K562 (cell line): ENCODE measurements at regions not wholly inside any gene's neighbourhood (a gene's known extent, or its start where the extent isn't known, plus 50 kb on each side); places are given as distances from the start of the nearest gene placed in this dataset.

Source experiments
- ATAC-seq: fragments of 200-7000 bp; cut with Tn5 transposase; 3 replicates; pipeline ENCODE4 v1.9.1; 2020; ENCODE audit warnings: moderate library complexity
- BruUV-seq: library from RNA; stranded (reverse); fragments of 400-500 nt; replicated peaks from 2 replicates; lab custom pipeline; 2021; lab: Mats Ljungman, UMichigan
- CTCF ChIA-PET: fragments of 300-600 bp; formaldehyde crosslinking; extraction: SDS; loops from one replicate; lab custom pipeline; 2021; ENCODE audit warnings: low intra/inter-chr PET ratio; lab: Yijun Ruan, JAX
- POLR2A ChIA-PET: fragments of 300-600, 350-650 bp; sonication (Branson Sonifier 250); formaldehyde crosslinking; extraction: SDS; loops from one replicate; lab custom pipeline; 2021; ENCODE audit warnings: antibody characterized with exemption, inconsistent platforms; lab: Yijun Ruan, JAX
- DNase-seq, 4 experiments: peaks; one replicate each; pipeline versions ENCODE4 v3.0.0 to v3.0.0-alpha.2; 2011 to 2018; ENCODE audit warnings: low spot score in 3 of 4, mixed read lengths in 3 of 4; ENCODE audit errors: extremely low read depth in 1 of 4
- FAIRE-seq: peaks from 2 replicates; lab custom pipeline; 2011; peaks lifted over from hg19 to GRCh38; lab: Jason Lieb, UNC
- H2AFZ ChIP-seq: 2 replicates; pipeline ENCODE4 v1.6.0; 2011; ENCODE audit warnings: low read depth, low read length, control low read depth, inconsistent platforms
- H3K27ac ChIP-seq: fragments of 200-600 bp; 3 replicates; pipeline ENCODE4 v1.8.0; 2011; ENCODE audit warnings: low read depth, mild to moderate bottlenecking, control low read depth, inconsistent platforms, low read length, moderate library complexity, mixed read lengths; ENCODE audit errors: extremely low read depth
- H3K27me3 ChIP-seq, 2 experiments: fragments of 300-600 bp in 1 of 2; 2 replicates in 1 of 2; 3 replicates in 1 of 2; pipeline versions ENCODE4 v1.6.0 to v1.8.0; 2011; ENCODE audit warnings: inconsistent platforms in 2 of 2, low read length in 2 of 2, mild to moderate bottlenecking in 1 of 2, mixed read lengths in 1 of 2, moderate library complexity in 1 of 2; ENCODE audit not compliant: control insufficient read depth in 2 of 2, insufficient read depth in 2 of 2
- H3K36me3 ChIP-seq: fragments of 300-600 bp; 3 replicates; pipeline ENCODE4 v1.8.0; 2011; ENCODE audit warnings: mild to moderate bottlenecking, low read length, inconsistent platforms; ENCODE audit not compliant: control insufficient read depth, insufficient read depth
- H3K4me1 ChIP-seq, 2 experiments: fragments of 200-600 bp in 1 of 2; replicated peaks in 1 of 2; 2 replicates in 1 of 2; 3 replicates in 1 of 2; pipeline versions ENCODE4 v1.5.1 to v1.8.0; 2011; ENCODE audit warnings: inconsistent platforms in 2 of 2, low read length in 2 of 2, mild to moderate bottlenecking in 1 of 2, mixed read lengths in 1 of 2, moderate library complexity in 1 of 2; ENCODE audit not compliant: control insufficient read depth in 2 of 2, insufficient read depth in 2 of 2
- H3K4me2 ChIP-seq: 2 replicates; pipeline ENCODE4 v1.6.1; 2011; ENCODE audit warnings: low read length, control low read depth, inconsistent platforms, mixed read lengths; ENCODE audit not compliant: insufficient read depth
- H3K4me3 ChIP-seq: fragments of 200-600 bp; sonication (generic), shearing (Covaris generic); 2 replicates; pipeline ENCODE4 v1.5.1; 2016; ENCODE audit warnings: control low read depth, inconsistent platforms
- H3K79me2 ChIP-seq: fragments of 200-600 bp; 3 replicates; pipeline ENCODE4 v1.8.0; 2011; ENCODE audit warnings: low read length, inconsistent platforms; ENCODE audit not compliant: control insufficient read depth, insufficient read depth
- H3K9ac ChIP-seq, 2 experiments: 2 replicates each; pipeline versions ENCODE4 v1.6.0 to v1.6.1; 2011; ENCODE audit warnings: low read depth in 2 of 2, low read length in 2 of 2, control low read depth in 1 of 2, inconsistent platforms in 1 of 2, mild to moderate bottlenecking in 1 of 2, mixed read lengths in 1 of 2; ENCODE audit not compliant: insufficient read depth in 1 of 2
- H3K9me1 ChIP-seq: one replicate; pipeline ENCODE4 v1.6.0; 2011; ENCODE audit warnings: inconsistent platforms, mild to moderate bottlenecking, low read length, moderate library complexity; ENCODE audit not compliant: control insufficient read depth, insufficient read depth
- H3K9me3 ChIP-seq: replicated peaks from 2 replicates; pipeline ENCODE4 v1.5.1; 2011; ENCODE audit warnings: low read depth, low read length, inconsistent platforms; ENCODE audit not compliant: control insufficient read depth, insufficient read depth
- H4K20me1 ChIP-seq: replicated peaks from 2 replicates; pipeline ENCODE4 v1.6.1; 2011; ENCODE audit warnings: low read length, inconsistent platforms, mixed read lengths; ENCODE audit not compliant: control insufficient read depth, insufficient read depth
- EGR1 ChIP-seq: fragments of 450-650 bp; conservative IDR thresholded peaks from 2 replicates; pipeline ENCODE4 v1.6.1; 2017; ENCODE audit warnings: mild to moderate bottlenecking
- HCFC1 ChIP-seq: IDR thresholded peaks from 2 replicates; pipeline ENCODE4 v1.6.1; 2012; ENCODE audit warnings: low read depth, low read length, improper control_type of control experiment
- ILF3 ChIP-seq: fragments of 450-650 bp; IDR thresholded peaks from 2 replicates; pipeline ENCODE4 v1.6.1; 2018; ENCODE audit warnings: antibody characterized with exemption, mild to moderate bottlenecking, moderate library complexity, borderline replicate concordance
- PTBP1 ChIP-seq: fragments of 200-400 bp; formaldehyde crosslinking; IDR thresholded peaks from 2 replicates; pipeline ENCODE4 v1.6.1; 2017; ENCODE audit warnings: low read depth, low read length
- SMAD1 ChIP-seq: fragments of 150-350 bp; IDR thresholded peaks from 2 replicates; pipeline ENCODE4 v1.6.1; 2014; ENCODE audit warnings: low read length, low read depth; ENCODE audit not compliant: partially characterized antibody
- ZNF583 ChIP-seq: fragments of 250-450 bp; sonication (Bioruptor Pico); IDR thresholded peaks from 2 replicates; pipeline ENCODE4 v1.4.0; 2020
- ZNF699 ChIP-seq: fragments of 250-450 bp; sonication (Bioruptor Pico); IDR thresholded peaks from 2 replicates; pipeline ENCODE4 v1.8.0; 2021; ENCODE audit warnings: mild to moderate bottlenecking, moderate library complexity; ENCODE audit not compliant: insufficient replicate concordance
- WGBS: fragments of 100-300 bp; shearing (Covaris generic); methylation state at CpG from one replicate; pipeline ENCODE4 v1.1.6; 2016; ENCODE audit warnings: low coverage, mixed read lengths; ENCODE audit not compliant: insufficient coverage; ENCODE audit errors: missing lambda C conversion rate; 5-methylcytosine and 5-hydroxymethylcytosine counted together
- in situ Hi-C: fragments of 300-500 bp; cut with MboI; formaldehyde crosslinking; loops from 4 replicates; pipeline ENCODE4 v1.15.0; 2018; ENCODE audit warnings: inconsistent platforms, mixed read lengths
- intact Hi-C: fragments of 100-400 bp; cut with micrococcal nuclease; formaldehyde crosslinking; loops from 2 replicates; pipeline ENCODE4 v1.14.2; 2022
- TF ChIP-seq, protein P1 (sequence below): fragments of 450-650 bp; conservative IDR thresholded peaks from 2 replicates; pipeline ENCODE4 v1.6.1; 2016; ENCODE audit warnings: missing genetic modification characterization, low read depth, mild to moderate bottlenecking, missing compliant biosample characterization, moderate library complexity
- TF ChIP-seq, protein P2 (sequence below), 2 experiments: IDR thresholded peaks in 1 of 2; conservative IDR thresholded peaks in 1 of 2; 2 replicates each; pipeline ENCODE4 v1.6.1; 2016; ENCODE audit warnings: low read depth in 2 of 2, mild to moderate bottlenecking in 1 of 2, missing compliant biosample characterization in 1 of 2, missing genetic modification characterization in 1 of 2, moderate library complexity in 1 of 2
- TF ChIP-seq, protein P3 (sequence below): fragments of 200-800 bp; sonication (Bioruptor generic); IDR thresholded peaks from 2 replicates; pipeline ENCODE4 v1.6.1; 2016; ENCODE audit warnings: missing genetic modification characterization, missing compliant biosample characterization

DNA sequence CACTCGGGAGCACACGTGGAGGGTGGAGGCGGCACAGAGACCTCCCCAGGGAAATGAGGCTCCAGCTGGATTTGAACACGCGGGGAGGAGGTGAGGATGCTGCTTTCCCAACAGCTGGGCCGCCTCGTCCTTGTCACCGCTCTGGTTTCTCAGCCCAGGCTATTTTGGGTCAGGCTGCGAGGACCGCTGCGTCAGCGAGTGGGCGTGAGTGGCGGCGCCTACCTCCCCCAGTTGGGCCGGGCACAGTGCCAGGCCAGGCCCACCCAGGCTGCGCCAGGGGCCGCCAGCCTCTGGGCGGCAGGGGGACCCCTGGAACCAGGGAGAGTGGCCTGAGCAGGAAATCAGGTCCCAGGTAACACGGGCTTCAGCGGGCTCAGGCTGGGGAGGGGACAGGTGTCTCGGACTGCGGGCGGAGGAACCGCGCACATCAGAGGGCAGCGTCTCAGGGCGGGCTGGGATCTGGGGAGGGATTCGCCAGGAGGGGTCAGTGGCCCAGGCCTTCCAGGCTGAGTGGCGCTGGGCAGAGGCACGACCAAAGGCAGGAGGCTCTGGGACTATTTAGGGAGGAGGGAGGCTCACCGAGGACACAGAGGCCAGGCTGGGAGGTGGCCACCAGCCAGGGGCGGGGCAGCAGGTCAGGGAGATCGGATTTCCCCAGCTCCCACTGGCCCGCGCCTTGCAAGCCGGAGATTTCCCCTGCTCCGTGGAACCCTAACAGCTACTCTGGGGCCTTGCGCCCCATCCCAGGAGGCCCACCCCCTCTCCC lies 125.2 kb upstream of the RET start (continued):
- TF ChIP-seq, protein P1, sequence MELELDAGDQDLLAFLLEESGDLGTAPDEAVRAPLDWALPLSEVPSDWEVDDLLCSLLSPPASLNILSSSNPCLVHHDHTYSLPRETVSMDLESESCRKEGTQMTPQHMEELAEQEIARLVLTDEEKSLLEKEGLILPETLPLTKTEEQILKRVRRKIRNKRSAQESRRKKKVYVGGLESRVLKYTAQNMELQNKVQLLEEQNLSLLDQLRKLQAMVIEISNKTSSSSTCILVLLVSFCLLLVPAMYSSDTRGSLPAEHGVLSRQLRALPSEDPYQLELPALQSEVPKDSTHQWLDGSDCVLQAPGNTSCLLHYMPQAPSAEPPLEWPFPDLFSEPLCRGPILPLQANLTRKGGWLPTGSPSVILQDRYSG (tag): no peak
- TF ChIP-seq, protein P2, sequence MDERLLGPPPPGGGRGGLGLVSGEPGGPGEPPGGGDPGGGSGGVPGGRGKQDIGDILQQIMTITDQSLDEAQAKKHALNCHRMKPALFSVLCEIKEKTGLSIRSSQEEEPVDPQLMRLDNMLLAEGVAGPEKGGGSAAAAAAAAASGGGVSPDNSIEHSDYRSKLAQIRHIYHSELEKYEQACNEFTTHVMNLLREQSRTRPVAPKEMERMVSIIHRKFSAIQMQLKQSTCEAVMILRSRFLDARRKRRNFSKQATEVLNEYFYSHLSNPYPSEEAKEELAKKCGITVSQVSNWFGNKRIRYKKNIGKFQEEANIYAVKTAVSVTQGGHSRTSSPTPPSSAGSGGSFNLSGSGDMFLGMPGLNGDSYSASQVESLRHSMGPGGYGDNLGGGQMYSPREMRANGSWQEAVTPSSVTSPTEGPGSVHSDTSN (CRISPR knock-in tag; IDR thresholded peaks at IDR 0.05; ENCODE audit: low read depth): no peak
- TF ChIP-seq, protein P2 (tag; conservative IDR thresholded peaks at IDR 0.05; ENCODE audit: low read depth): no peak
- TF ChIP-seq ZNF699 (CRISPR knock-in tag): no peak
- TF ChIP-seq EGR1: peak; percentile 39; the same call in 1 of the 2 replicates

DNA sequence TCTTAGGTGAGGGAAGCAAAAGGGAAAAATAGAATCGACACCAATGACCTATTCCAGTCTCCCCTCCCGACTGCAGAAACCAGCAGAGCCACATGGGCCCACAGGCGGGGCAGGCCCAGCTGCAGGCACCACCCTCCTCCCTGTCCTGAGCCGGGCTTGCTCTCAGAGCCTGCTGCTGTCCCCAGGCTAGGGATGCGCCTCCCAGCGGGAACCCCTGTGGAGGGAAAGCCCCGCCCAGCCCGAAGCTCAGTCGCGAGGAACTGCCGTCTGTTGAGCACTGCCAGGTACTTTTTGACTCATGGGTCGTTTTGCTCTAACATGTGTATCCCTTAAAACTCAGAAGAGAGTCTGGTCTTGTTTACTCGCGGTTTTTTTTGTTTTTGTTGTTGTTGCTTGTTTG lies 124.5 kb upstream of the RET start:
- under 1% methylated on average over 14 of the region's 14 CpGs for WGBS
- BruUV-seq: no TSS peak
- Histone ChIP-seq H3K9ac (peak overlapping the region in 1 of 2 experiments; percentile 35; a peak in 1 of 4 replicates), H3K4me3 (no peak overlapping the region), H3K79me2 (no peaks in the 10 kb centered on the region), H3K27me3 (peaks cover 7 to 27% of the 10 kb centered on the region in 2 experiments), H2AFZ (no peak overlapping the region), H3K27ac (no peak overlapping the region), H3K4me2 (no peak overlapping the region), H3K4me1 (peaks cover 0 to 13% of the 10 kb centered on the region in 2 experiments; a peak in 2 of 5 replicates), H3K36me3 (no peaks in the 10 kb centered on the region), H3K9me3 (no peaks in the 10 kb centered on the region), H4K20me1 (no peaks in the 10 kb centered on the region), H3K9me1 (no peaks in the 10 kb centered on the region)
- in situ Hi-C loops: no loop called here
- ChIA-PET CTCF (no interaction called here), POLR2A (interaction anchor here (2.2 kb wide), 1 partner anchor 18 kb away, joined by 8 read pairs; no protein-coding TSS in a partner anchor)
- intact Hi-C loops: no loop called here
- FAIRE-seq (no peak), DNase-seq (peak in 3 of 4 experiments; percentile 23 to 33 (median 32)), ATAC-seq (peak; percentile 89)
- TF ChIP-seq, protein P3, sequence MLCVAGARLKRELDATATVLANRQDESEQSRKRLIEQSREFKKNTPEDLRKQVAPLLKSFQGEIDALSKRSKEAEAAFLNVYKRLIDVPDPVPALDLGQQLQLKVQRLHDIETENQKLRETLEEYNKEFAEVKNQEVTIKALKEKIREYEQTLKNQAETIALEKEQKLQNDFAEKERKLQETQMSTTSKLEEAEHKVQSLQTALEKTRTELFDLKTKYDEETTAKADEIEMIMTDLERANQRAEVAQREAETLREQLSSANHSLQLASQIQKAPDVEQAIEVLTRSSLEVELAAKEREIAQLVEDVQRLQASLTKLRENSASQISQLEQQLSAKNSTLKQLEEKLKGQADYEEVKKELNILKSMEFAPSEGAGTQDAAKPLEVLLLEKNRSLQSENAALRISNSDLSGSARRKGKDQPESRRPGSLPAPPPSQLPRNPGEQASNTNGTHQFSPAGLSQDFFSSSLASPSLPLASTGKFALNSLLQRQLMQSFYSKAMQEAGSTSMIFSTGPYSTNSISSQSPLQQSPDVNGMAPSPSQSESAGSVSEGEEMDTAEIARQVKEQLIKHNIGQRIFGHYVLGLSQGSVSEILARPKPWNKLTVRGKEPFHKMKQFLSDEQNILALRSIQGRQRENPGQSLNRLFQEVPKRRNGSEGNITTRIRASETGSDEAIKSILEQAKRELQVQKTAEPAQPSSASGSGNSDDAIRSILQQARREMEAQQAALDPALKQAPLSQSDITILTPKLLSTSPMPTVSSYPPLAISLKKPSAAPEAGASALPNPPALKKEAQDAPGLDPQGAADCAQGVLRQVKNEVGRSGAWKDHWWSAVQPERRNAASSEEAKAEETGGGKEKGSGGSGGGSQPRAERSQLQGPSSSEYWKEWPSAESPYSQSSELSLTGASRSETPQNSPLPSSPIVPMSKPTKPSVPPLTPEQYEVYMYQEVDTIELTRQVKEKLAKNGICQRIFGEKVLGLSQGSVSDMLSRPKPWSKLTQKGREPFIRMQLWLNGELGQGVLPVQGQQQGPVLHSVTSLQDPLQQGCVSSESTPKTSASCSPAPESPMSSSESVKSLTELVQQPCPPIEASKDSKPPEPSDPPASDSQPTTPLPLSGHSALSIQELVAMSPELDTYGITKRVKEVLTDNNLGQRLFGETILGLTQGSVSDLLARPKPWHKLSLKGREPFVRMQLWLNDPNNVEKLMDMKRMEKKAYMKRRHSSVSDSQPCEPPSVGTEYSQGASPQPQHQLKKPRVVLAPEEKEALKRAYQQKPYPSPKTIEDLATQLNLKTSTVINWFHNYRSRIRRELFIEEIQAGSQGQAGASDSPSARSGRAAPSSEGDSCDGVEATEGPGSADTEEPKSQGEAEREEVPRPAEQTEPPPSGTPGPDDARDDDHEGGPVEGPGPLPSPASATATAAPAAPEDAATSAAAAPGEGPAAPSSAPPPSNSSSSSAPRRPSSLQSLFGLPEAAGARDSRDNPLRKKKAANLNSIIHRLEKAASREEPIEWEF (CRISPR knock-in tag): no peak
- no peak for TF ChIP-seq HCFC1
- no peak for TF ChIP-seq SMAD1
- TF ChIP-seq ILF3: no peak
- no peak for TF ChIP-seq ZNF583 (CRISPR knock-in tag)
- TF ChIP-seq PTBP1: no peak
